Panc1 (cell line): ENCODE measurements at regions not wholly inside any gene's neighbourhood (a gene's known extent, or its start where the extent isn't known, plus 50 kb on each side); places are given as distances from the start of the nearest gene placed in this dataset.

Experiments used
- ATAC-seq: fragments of 200-7000 bp; cut with Tn5 transposase; 2 replicates; pipeline ENCODE4 v1.9.1; 2020; ENCODE audit warnings: mild to moderate bottlenecking, moderate library complexity
- BruUV-seq: library from RNA; stranded (reverse); fragments of 400-500 nt; replicated peaks from 2 replicates; lab custom pipeline; 2021; lab: Mats Ljungman, UMichigan
- CTCF ChIA-PET: fragments of 300-600 bp; sonication (Branson Sonifier 250); formaldehyde crosslinking; loops from one replicate; lab custom pipeline; 2022; ENCODE audit warnings: antibody characterized with exemption; lab: Charles Lee
- POLR2A ChIA-PET: fragments of 300-600 bp; sonication (Branson Sonifier 250); formaldehyde crosslinking; loops from one replicate; lab custom pipeline; 2022; ENCODE audit warnings: antibody characterized with exemption; lab: Charles Lee
- DNase-seq: peaks from one replicate; pipeline ENCODE4 v3.0.0-alpha.2; 2010; ENCODE audit warnings: low read depth, low spot score
- H3K27ac ChIP-seq: 2 replicates; pipeline ENCODE4 v1.5.1; 2011; ENCODE audit warnings: mild to moderate bottlenecking, low read length, inconsistent platforms
- H3K27me3 ChIP-seq: fragments of 200-500 bp; sonication (Bioruptor generic); 2 replicates; pipeline ENCODE4 v1.6.0; 2014; ENCODE audit warnings: low read length, inconsistent platforms; ENCODE audit not compliant: control insufficient read depth, insufficient read depth
- H3K36me3 ChIP-seq: fragments of 200-500 bp; sonication (Bioruptor generic); 2 replicates; pipeline ENCODE4 v1.5.1; 2014; ENCODE audit warnings: inconsistent platforms, mild to moderate bottlenecking, low read length, moderate library complexity; ENCODE audit not compliant: control insufficient read depth, insufficient read depth
- H3K4me1 ChIP-seq: 2 replicates; pipeline ENCODE4 v1.5.1; 2011; ENCODE audit warnings: inconsistent platforms, mild to moderate bottlenecking, low read length, moderate library complexity; ENCODE audit not compliant: control insufficient read depth, insufficient read depth
- H3K4me3 ChIP-seq, 2 experiments: 2 replicates each; pipeline ENCODE4 v1.5.1; 2011 to 2012; ENCODE audit warnings: low read depth in 2 of 2, low read length in 2 of 2, mild to moderate bottlenecking in 2 of 2, inconsistent platforms in 1 of 2, moderate library complexity in 1 of 2
- H3K9me3 ChIP-seq: fragments of 200-500 bp; sonication (Bioruptor generic); 2 replicates; pipeline ENCODE4 v1.5.1; 2014; ENCODE audit warnings: low read depth, mild to moderate bottlenecking, inconsistent platforms, low read length, moderate library complexity; ENCODE audit not compliant: control insufficient read depth, insufficient read depth
- CTCF ChIP-seq: fragments of 450-650 bp; IDR thresholded peaks from 2 replicates; pipeline ENCODE4 v1.5.1; 2017; ENCODE audit warnings: mild to moderate bottlenecking
- POLR2AphosphoS5 ChIP-seq: IDR thresholded peaks from 2 replicates; pipeline ENCODE4 v1.6.1; 2012; ENCODE audit warnings: mild to moderate bottlenecking, low read depth, low read length, moderate library complexity
- REST ChIP-seq, 2 experiments: IDR thresholded peaks; 2 replicates each; pipeline ENCODE4 v1.6.1; 2011 to 2012; ENCODE audit warnings: low read depth in 2 of 2, control low read depth in 1 of 2, low read length in 1 of 2, mild to moderate bottlenecking in 1 of 2, moderate library complexity in 1 of 2; ENCODE audit not compliant: insufficient read depth in 1 of 2
- SIN3A ChIP-seq: IDR thresholded peaks from 2 replicates; pipeline ENCODE4 v1.6.1; 2012; ENCODE audit warnings: low read depth, mild to moderate bottlenecking, low read length, moderate library complexity, borderline replicate concordance; ENCODE audit not compliant: insufficient read depth
- TCF7L2 ChIP-seq: IDR thresholded peaks from 2 replicates; pipeline ENCODE4 v1.6.1; 2011; ENCODE audit warnings: mild to moderate bottlenecking, low read depth, low read length, inconsistent platforms
- in situ Hi-C: cut with HindIII; loops from 2 replicates; pipeline ENCODE4 v1.10.0; 2016; ENCODE audit warnings: low sequenced_read_pairs, low pct_unique_long_range_greater_than_20kb
- intact Hi-C: fragments of 100-400 bp; cut with micrococcal nuclease; formaldehyde crosslinking; loops from one replicate; pipeline ENCODE4 v1.10.0; 2022; ENCODE audit not compliant: unreplicated experiment

GRCh38 chr1:61618193-61618592, 106.7 kb downstream of the TM2D1 start:
- ATAC-seq (no peak), DNase-seq (no peak)
- CTCF ChIA-PET, result no interaction called here
- POLR2A ChIA-PET, result no interaction called here
- Histone ChIP-seq H3K9me3 (no peaks in the 10 kb centered on the region), H3K36me3 (no peaks in the 10 kb centered on the region), H3K4me3 (no peak overlapping the region), H3K27me3 (peaks cover 4% of the 10 kb centered on the region; the same call in 1 of the 2 replicates), H3K27ac (no peak overlapping the region), H3K4me1 (no peaks in the 10 kb centered on the region)
- in situ Hi-C loops, result no loop called here
- BruUV-seq, result no TSS peak
- intact Hi-C loops, result no loop called here
- TF ChIP-seq REST (IDR thresholded peaks at IDR 0.05; ENCODE audit: insufficient read depth in 1 of 2, low read depth in 2 of 2, low read length in 1 of 2) (no peak), POLR2AphosphoS5 (no peak), CTCF (no peak), SIN3A (no peak), TCF7L2 (no peak)

- ChIA-PET CTCF (no interaction called here), POLR2A (no interaction called here)
- Histone ChIP-seq H3K4me3 (no peak overlapping the region), H3K36me3 (no peaks in the 10 kb centered on the region), H3K27me3 (peaks cover 4% of the 10 kb centered on the region; the same call in 1 of the 2 replicates), H3K4me1 (no peaks in the 10 kb centered on the region), H3K27ac (no peak overlapping the region), H3K9me3 (no peaks in the 10 kb centered on the region)
- intact Hi-C loops (no loop called here), in situ Hi-C loops (no loop called here)
- BruUV-seq, result no TSS peak
- DNase-seq (no peak), ATAC-seq (no peak)
- TF ChIP-seq REST (IDR thresholded peaks at IDR 0.05; ENCODE audit: insufficient read depth in 1 of 2, low read depth in 2 of 2, low read length in 1 of 2) (no peak), POLR2AphosphoS5 (no peak), TCF7L2 (no peak), CTCF (no peak), SIN3A (no peak)
Measured at GRCh38 chr1:61616830-61617229, 108.1 kb downstream of the TM2D1 start.
